ENCODE measurements at regions not wholly inside any gene's neighbourhood (a gene's known extent, or its start where the extent isn't known, plus 50 kb on each side); places are given as distances from the start of the nearest gene placed in this dataset.

GRCh38 chr18:67194886-67195285, 321.6 kb downstream of the DSEL start:
- no peak overlapping the region for H3K4me2 ChIP-seq
- H3K27me3 ChIP-seq (ENCODE audit: insufficient read depth, low read depth) = no peaks in the 10 kb centered on the region
- no peak for TF ChIP-seq CTCF (conservative IDR thresholded peaks at IDR 0.05; ENCODE audit: low read depth, low read length)
- no peaks in the 10 kb centered on the region for H3K79me2 ChIP-seq (ENCODE audit: insufficient read depth, low read depth)
- H3K4me1 ChIP-seq (ENCODE audit: low read depth, poor library complexity, severe bottlenecking) = peaks cover 2% of the 10 kb centered on the region
- no peak overlapping the region for H3K4me3 ChIP-seq (IDR thresholded peaks at IDR 0.05; ENCODE audit: insufficient read depth, low read depth, low read length)
- H4K20me1 ChIP-seq (ENCODE audit: insufficient read depth) = no peaks in the 10 kb centered on the region
- no peak overlapping the region for H3K27ac ChIP-seq
- no peak overlapping the region for H3K9ac ChIP-seq
- no peak overlapping the region for H2AFZ ChIP-seq (ENCODE audit: low read depth)
- no peaks in the 10 kb centered on the region for H3K36me3 ChIP-seq (ENCODE audit: insufficient read depth)

- Histone ChIP-seq H3K27ac (no peak overlapping the region), H3K9ac (no peak overlapping the region), H3K4me2 (no peak overlapping the region), H3K4me1 (ENCODE audit: low read depth, poor library complexity, severe bottlenecking) (no peaks in the 10 kb centered on the region), H3K4me3 (IDR thresholded peaks at IDR 0.05; ENCODE audit: insufficient read depth, low read depth, low read length) (no peak overlapping the region), H3K36me3 (ENCODE audit: insufficient read depth) (no peaks in the 10 kb centered on the region), H3K27me3 (ENCODE audit: insufficient read depth, low read depth) (no peaks in the 10 kb centered on the region), H3K79me2 (ENCODE audit: insufficient read depth, low read depth) (no peaks in the 10 kb centered on the region), H4K20me1 (ENCODE audit: insufficient read depth) (no peaks in the 10 kb centered on the region), H2AFZ (ENCODE audit: low read depth) (no peak overlapping the region)
- no peak for TF ChIP-seq CTCF (conservative IDR thresholded peaks at IDR 0.05; ENCODE audit: low read depth, low read length)
Observed at GRCh38 chr18:67192535-67192934, 324.0 kb downstream of the DSEL start.

GRCh38 chr18:67183398-67183797, 333.1 kb downstream of the DSEL start:
- H3K4me2 ChIP-seq = no peak overlapping the region
- H3K9ac ChIP-seq = no peak overlapping the region
- no peaks in the 10 kb centered on the region for H3K79me2 ChIP-seq (ENCODE audit: insufficient read depth, low read depth)
- no peak overlapping the region for H3K27ac ChIP-seq
- H3K36me3 ChIP-seq (ENCODE audit: insufficient read depth) = no peaks in the 10 kb centered on the region
- no peaks in the 10 kb centered on the region for H3K27me3 ChIP-seq (ENCODE audit: insufficient read depth, low read depth)
- H4K20me1 ChIP-seq (ENCODE audit: insufficient read depth) = no peaks in the 10 kb centered on the region
- no peak overlapping the region for H2AFZ ChIP-seq (ENCODE audit: low read depth)
- H3K4me1 ChIP-seq (ENCODE audit: low read depth, poor library complexity, severe bottlenecking) = no peaks in the 10 kb centered on the region
- H3K4me3 ChIP-seq (IDR thresholded peaks at IDR 0.05; ENCODE audit: insufficient read depth, low read depth, low read length) = no peak overlapping the region
- TF ChIP-seq CTCF (conservative IDR thresholded peaks at IDR 0.05; ENCODE audit: low read depth, low read length) = no peak

GRCh38 chr18:67179726-67180125, 336.8 kb downstream of the DSEL start:
- no peak overlapping the region for H2AFZ ChIP-seq (ENCODE audit: low read depth)

More at GRCh38 chr18:67179726-67180125, 336.8 kb downstream of the DSEL start:
- no peaks in the 10 kb centered on the region for H3K27me3 ChIP-seq (ENCODE audit: insufficient read depth, low read depth)
- no peaks in the 10 kb centered on the region for H3K79me2 ChIP-seq (ENCODE audit: insufficient read depth, low read depth)
- H4K20me1 ChIP-seq (ENCODE audit: insufficient read depth) = no peaks in the 10 kb centered on the region
- H3K4me1 ChIP-seq (ENCODE audit: low read depth, poor library complexity, severe bottlenecking) = no peaks in the 10 kb centered on the region
- H3K9ac ChIP-seq = no peak overlapping the region
- H3K27ac ChIP-seq = no peak overlapping the region
- no peak overlapping the region for H3K4me3 ChIP-seq (IDR thresholded peaks at IDR 0.05; ENCODE audit: insufficient read depth, low read depth, low read length)
- TF ChIP-seq CTCF (conservative IDR thresholded peaks at IDR 0.05; ENCODE audit: low read depth, low read length) = no peak
- H3K36me3 ChIP-seq (ENCODE audit: insufficient read depth) = no peaks in the 10 kb centered on the region
- no peak overlapping the region for H3K4me2 ChIP-seq
